ENCODE measurements at regions not wholly inside any gene's neighbourhood (a gene's known extent, or its start where the extent isn't known, plus 50 kb on each side); places are given as distances from the start of the nearest gene placed in this dataset.

DNA sequence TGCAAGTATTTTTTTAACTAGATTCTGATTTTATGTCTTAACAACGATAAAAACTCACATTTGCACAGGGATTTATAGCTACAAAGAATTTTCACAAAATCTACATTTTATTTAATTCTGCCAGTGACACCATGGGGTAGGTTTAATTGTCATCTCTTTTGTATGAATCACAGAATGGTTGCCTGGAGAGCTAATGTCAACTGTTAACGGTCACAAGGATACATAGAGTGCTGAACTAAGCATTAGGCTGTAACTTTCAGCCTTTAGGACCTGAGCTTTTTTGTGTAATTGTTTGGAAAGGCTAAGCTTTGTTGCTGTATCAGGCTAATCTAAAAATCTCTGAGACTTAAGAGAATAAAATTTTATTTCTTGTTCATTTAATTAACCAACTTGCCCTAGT, 465.3 kb upstream of the TBX3 start:
- no peak for DNase-seq

GRCh38 chr12:115147916-115148315, 463.9 kb upstream of the TBX3 start:
- no peak for DNase-seq

DNA sequence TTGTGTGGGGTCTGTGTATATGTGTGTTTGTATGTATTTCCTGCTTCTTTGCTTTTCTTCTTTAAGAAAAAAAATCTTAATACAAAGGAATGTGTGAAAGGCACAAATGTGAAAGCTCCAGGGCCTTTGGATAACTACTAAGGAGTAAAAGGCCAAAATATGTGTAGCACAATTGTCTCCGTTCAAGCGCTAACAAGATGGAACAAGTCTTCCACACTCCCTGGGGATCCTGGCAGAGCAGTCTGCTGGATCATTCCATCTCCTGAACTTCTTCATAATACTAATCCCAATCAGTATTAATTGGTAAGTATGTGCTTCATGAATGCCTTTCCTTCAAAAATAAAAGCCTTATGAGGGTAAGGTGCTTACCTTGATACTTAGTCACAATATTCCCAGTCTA, 462.5 kb upstream of the TBX3 start:
- DNase-seq, result no peak

DNA sequence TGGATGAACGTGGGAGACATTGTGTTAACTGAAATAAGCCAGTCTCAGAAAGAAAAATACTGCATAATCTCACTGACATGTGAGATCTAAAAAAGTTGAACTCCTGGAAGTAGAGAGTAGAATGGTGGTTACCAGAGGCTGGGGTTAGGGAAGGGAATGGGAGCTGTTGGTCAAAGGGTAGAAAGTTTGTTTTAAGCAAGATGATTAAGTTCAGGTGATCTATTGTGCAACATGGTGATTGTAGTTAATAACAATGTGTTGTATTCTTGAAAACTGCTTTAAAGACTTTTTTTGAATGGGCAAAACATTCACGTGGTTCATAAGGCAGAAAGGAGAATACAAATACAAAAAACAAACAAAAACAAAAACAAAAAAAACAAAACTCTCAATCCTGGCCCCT, 460.4 kb upstream of the TBX3 start:
- no peak for DNase-seq

DNA sequence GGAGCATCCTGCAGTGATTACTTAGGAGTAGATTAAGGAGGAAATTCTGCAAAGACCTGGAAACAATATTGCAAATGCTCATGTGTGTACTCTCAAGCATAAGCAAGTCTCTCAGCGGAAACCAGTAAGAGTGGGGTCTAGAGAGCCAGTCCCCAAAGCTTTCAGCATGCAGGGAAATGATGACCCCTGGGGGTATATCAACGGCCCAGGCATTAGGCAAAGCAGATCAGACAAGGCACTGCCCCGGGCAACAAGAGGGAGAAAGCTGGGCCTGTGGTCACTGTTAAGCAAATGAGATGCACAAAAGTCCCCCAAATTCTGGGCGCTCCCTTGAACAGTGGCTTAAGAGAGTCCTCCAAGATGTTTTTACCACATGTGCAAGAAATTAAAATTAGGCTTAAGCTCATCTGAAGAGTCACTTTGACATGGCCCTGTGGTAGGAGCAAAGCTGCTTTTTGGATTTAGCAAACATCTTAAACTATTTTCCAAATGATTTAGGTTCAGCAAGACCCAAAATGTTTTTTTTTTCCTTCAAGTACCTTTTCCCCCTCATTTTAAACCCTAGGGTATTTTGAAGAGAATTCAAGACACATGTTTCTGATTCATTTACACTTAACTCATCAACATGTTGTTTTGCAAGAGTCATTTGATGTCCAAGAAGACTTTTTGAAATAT, 457.1 kb upstream of the TBX3 start:
- no peak for DNase-seq

DNA sequence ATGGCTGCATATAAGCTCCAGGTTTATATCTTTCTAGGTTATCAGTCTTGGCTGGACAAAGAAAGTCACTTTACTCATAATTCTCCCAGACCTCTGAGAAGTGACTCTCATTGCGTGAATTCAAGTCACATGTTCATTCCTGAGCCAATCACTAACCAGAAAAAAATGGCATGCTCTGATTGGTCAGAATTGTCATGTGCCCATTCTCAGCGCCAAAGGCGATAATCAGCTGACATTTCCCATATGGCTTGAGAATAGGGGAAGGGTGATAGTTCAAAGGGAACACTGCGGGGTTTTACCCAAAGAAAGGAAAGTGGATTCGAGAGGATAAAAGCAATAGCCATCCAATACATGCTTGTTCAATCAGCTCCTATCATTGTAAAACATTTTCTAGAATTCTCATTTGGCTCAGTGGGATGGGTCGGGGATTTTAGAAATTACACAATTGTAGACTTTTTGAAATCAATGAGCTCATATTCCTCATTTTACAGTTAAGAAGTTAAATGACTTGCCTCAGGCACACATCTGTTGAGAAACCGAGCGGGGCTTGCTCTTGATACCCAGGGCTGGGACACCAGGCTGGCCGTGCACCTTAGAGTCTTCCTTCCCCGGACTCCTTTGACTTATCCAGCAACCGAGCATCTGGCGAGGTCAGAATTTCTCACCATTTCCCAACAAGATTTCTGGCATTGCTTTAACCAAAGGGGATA, 454.0 kb upstream of the TBX3 start:
- no peak for DNase-seq

- no peak for DNase-seq
These were observed 451.8 kb upstream of the TBX3 start for GRCh38 chr12:115135800-115136211.

DNA sequence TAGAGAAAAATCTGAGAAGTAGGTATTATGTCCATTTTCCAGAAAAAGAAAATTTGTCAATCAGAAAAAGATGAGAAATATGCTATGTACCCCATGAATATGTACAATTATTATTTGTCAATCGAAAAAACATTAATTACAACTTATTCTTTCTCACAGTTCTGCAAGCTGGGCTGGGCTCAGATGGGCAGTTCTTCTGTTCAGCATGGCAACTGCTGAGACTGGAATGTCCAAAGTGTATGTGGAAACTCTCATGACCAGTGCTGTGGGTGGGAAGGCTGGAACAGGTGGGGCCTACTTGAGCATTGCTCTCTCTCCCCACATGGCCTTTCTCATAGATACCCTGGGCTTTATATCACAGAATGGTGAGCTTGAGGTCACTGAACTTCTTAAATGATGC, 450.3 kb upstream of the TBX3 start:
- no peak for DNase-seq

GRCh38 chr12:115132905-115133304, 448.9 kb upstream of the TBX3 start:
- no peak for DNase-seq

GRCh38 chr12:115132145-115132544, 448.2 kb upstream of the TBX3 start:
- no peak for DNase-seq

GRCh38 chr12:115129727-115130126, 445.8 kb upstream of the TBX3 start:
- no peak for DNase-seq

GRCh38 chr12:115121053-115121452, 437.1 kb upstream of the TBX3 start:
- no peak for DNase-seq

DNA sequence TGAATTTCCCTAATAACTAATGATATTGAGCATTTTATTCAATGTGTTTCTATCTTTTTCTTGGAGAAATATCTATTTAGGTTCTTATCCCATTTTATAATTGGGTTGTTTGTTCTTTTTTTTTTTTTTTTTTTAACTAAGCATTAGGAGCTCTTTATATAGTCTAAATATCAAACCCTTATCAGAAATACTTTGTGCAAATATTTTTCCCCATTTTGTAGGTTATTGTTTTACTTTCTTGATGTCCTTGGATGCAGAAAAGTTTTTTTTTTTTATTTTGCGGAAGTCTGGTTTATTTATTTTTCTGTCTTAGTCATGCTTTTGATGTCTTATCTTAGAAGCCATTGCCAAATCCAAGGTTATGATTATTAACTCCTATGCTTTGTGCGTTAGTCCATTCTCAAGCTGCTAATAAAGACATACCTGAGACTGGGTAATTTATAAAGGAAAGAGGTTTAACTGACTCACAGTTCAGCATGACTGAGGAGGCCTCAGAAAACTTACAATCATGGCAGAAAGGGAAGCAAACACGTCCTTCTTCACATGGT, 434.3 kb upstream of the TBX3 start:
- no peak for DNase-seq

GRCh38 chr12:115114140-115114539, 430.2 kb upstream of the TBX3 start:
- no peak for DNase-seq

- no peak for DNase-seq
These were observed 425.9 kb upstream of the TBX3 start for GRCh38 chr12:115109863-115110262.

GRCh38 chr12:115108129-115109100, 424.4 kb upstream of the TBX3 start:
- DNase-seq, result no peak

GRCh38 chr12:115103884-115104883, 420.2 kb upstream of the TBX3 start:
- no peak for DNase-seq

DNA sequence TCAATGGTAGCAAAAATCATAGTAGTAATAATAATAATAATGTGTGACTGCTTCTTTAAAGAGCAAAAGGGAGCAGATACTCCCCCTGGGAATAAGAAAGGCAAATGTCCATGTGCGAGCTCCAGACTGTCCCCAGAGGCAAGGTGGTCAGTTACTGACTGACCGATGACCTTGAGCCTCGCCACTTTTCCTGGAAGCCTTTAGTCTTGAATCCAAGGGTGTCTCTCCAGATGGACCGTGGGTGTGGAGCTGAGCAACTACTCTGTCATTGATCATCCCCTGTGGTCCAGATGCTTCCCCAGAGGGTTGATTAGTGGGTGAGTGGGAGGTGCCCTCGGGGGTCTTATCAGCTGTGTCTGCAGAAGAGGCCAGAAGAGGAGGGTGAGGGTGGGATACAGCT, 418.5 kb upstream of the TBX3 start:
- no peak for DNase-seq

DNA sequence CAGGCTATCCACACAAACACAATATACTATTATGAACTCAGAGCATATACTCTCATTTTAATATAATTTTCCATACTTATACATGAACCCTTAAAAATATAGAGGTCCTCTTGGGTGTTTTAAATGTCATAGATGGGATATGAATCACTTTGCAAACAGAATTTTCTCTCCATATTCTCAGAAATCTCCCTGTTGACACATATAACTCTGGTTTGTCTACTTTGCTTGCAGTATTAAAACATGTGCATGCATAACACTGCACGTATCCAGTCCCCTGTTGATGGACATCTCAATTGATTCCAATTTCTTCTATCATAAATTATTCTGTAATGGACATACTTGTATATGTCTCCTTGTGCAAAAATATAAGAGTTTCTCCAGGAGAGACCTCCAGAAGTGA, 417.5 kb upstream of the TBX3 start:
- no peak for DNase-seq

GRCh38 chr12:115097416-115097815, 413.4 kb upstream of the TBX3 start:
- DNase-seq, result no peak

GRCh38 chr12:115096588-115097397, 412.8 kb upstream of the TBX3 start:
- no peak for DNase-seq

Data from activated CD4-positive, alpha-beta T cell treated with anti-CD3 and anti-CD28 coated beads, Interleukin-2, amount 50 U/mL, for 16 hours (primary cell).